Activated CD8-positive, alpha-beta T cell treated with anti-CD3 and anti-CD28 coated beads for 36 hours (primary cell): ENCODE measurements at regions not wholly inside any gene's neighbourhood (a gene's known extent, or its start where the extent isn't known, plus 50 kb on each side); places are given as distances from the start of the nearest gene placed in this dataset.

Experiments
- ATAC-seq: fragments of 200-7000 bp; cut with Tn5 transposase; one replicate; pipeline ENCODE4 v1.10.0; 2021; ENCODE audit warnings: mild to moderate bottlenecking, moderate library complexity
- CTCF ChIA-PET: fragments of 350-600 bp; sonication (Branson Sonifier 250); formaldehyde crosslinking; loops from one replicate; lab custom pipeline; 2021; ENCODE audit warnings: antibody characterized with exemption; lab: Charles Lee
- POLR2A ChIA-PET: fragments of 350-600 bp; sonication (Branson Sonifier 250); formaldehyde crosslinking; loops from one replicate; lab custom pipeline; 2021; ENCODE audit warnings: antibody characterized with exemption; lab: Charles Lee
- DNase-seq: peaks from one replicate; pipeline ENCODE4 v3.0.0-alpha.2; 2020
- H3K27ac Mint-ChIP-seq: one replicate; pipeline ENCODE4 v1.8.0; 2021; ENCODE audit warnings: mild to moderate bottlenecking, mixed read lengths
- H3K27me3 Mint-ChIP-seq: one replicate; pipeline ENCODE4 v1.8.0; 2021; ENCODE audit warnings: mixed read lengths
- H3K36me3 Mint-ChIP-seq: one replicate; pipeline ENCODE4 v1.8.0; 2021; ENCODE audit warnings: low read depth, mixed read lengths
- H3K4me1 Mint-ChIP-seq: one replicate; pipeline ENCODE4 v1.8.0; 2021; ENCODE audit warnings: low read depth, mixed read lengths
- H3K4me3 Mint-ChIP-seq: one replicate; pipeline ENCODE4 v1.8.0; 2021; ENCODE audit warnings: mild to moderate bottlenecking, moderate library complexity, mixed read lengths
- H3K9me3 Mint-ChIP-seq: one replicate; pipeline ENCODE4 v1.8.0; 2021; ENCODE audit warnings: mixed read lengths
- intact Hi-C: fragments of 100-400 bp; cut with micrococcal nuclease; formaldehyde crosslinking; loops from one replicate; pipeline ENCODE4 v1.10.0; 2022
- TF ChIP-seq, protein P1 (sequence below): fragments of 200-600 bp; IDR thresholded peaks from one replicate; pipeline ENCODE4 v1.8.0; 2022; ENCODE audit warnings: antibody characterized with exemption, mild to moderate bottlenecking

DNA sequence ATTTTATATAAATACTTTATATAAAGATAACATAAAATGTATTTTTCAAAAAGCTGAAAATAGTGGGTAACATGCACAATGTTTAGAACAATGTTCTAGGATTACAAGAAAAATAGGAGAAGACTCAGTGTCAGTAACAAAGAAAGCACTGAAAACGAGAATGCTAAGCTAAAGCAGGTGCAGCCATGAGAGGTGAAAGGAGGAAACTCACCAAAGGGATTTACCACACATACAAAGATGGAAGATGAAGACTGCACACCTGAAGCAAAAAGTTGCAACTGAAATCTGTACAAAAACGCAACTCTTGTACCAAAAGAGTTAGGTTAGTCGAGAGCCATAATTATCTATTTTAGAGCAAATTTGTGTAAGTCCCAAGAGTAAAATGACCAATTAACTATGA is 1176.1 kb downstream of the LRFN5 start:
- CTCF ChIA-PET: interaction anchor here (0.7 kb wide), 1 partner anchor 11 kb away, joined by 3 read pairs; no protein-coding TSS in a partner anchor
- no peaks in the 10 kb centered on the region for H3K4me1 Mint-ChIP-seq
- peaks cover 16% of the 10 kb centered on the region for H3K9me3 Mint-ChIP-seq

DNA sequence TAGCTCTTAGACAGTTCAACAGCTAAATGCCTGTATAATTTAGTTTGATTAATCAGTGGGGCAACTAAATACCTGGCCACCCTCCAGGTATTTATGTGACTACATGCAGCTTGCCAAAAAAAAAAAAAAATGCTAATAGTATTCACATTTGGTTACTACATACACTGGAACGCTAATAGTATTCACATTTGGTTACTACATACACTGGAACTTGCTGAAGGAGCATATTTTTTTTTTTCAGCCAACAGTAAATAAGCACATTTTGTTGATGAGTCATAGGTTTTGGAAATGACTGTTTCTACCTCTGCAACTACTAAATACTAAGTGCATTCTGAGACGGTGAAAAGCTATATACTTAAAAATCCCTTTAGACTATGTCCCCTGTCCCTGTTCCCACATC is 1172.3 kb downstream of the LRFN5 start:
- POLR2A ChIA-PET: no interaction called here
- ATAC-seq (no peak), DNase-seq (no peak)
- Mint-ChIP-seq H3K27ac (no peak overlapping the region), H3K9me3 (peaks cover 11% of the 10 kb centered on the region), H3K4me3 (no peak overlapping the region), H3K4me1 (no peaks in the 10 kb centered on the region), H3K27me3 (no peaks in the 10 kb centered on the region), H3K36me3 (no peaks in the 10 kb centered on the region)
- intact Hi-C loops: no loop called here
- CTCF ChIA-PET: no interaction called here
- TF ChIP-seq, protein P1, sequence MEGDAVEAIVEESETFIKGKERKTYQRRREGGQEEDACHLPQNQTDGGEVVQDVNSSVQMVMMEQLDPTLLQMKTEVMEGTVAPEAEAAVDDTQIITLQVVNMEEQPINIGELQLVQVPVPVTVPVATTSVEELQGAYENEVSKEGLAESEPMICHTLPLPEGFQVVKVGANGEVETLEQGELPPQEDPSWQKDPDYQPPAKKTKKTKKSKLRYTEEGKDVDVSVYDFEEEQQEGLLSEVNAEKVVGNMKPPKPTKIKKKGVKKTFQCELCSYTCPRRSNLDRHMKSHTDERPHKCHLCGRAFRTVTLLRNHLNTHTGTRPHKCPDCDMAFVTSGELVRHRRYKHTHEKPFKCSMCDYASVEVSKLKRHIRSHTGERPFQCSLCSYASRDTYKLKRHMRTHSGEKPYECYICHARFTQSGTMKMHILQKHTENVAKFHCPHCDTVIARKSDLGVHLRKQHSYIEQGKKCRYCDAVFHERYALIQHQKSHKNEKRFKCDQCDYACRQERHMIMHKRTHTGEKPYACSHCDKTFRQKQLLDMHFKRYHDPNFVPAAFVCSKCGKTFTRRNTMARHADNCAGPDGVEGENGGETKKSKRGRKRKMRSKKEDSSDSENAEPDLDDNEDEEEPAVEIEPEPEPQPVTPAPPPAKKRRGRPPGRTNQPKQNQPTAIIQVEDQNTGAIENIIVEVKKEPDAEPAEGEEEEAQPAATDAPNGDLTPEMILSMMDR: no peak

More for the DNA sequence above, 1176.1 kb downstream of the LRFN5 start:
- intact Hi-C loops: no loop called here
- Mint-ChIP-seq H3K27me3 (no peaks in the 10 kb centered on the region), H3K36me3 (no peaks in the 10 kb centered on the region), H3K27ac (no peak overlapping the region), H3K4me3 (no peak overlapping the region)
- DNase-seq (no peak), ATAC-seq (no peak)
- POLR2A ChIA-PET: no interaction called here
- TF ChIP-seq, protein P1: no peak

DNA sequence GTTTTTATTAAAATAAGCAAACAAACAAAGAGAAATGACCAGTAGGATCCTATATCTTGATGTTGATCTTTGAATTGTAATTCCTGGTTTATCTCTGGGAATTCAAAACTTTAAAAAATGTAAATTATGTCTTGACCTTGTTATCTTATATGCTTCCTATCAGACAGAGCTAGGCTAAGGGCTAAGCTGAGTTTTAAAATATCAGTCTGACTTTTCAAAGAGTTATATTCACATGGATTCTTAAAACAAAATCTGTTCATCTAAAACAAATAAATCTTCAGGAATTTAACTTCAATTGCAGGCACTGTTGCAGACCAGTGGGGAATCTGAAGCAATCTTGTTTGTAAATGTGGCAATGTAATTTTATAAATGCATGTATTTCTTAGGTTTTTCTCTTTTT is 1144.1 kb downstream of the LRFN5 start:
- H3K4me1 Mint-ChIP-seq: no peaks in the 10 kb centered on the region
- ATAC-seq: no peak
- no peak overlapping the region for H3K27ac Mint-ChIP-seq
- DNase-seq: no peak
- intact Hi-C loops: no loop called here
- peaks cover 6% of the 10 kb centered on the region for H3K9me3 Mint-ChIP-seq
- TF ChIP-seq, protein P1: no peak
- no peaks in the 10 kb centered on the region for H3K27me3 Mint-ChIP-seq
- no peaks in the 10 kb centered on the region for H3K36me3 Mint-ChIP-seq
- POLR2A ChIA-PET: no interaction called here
- CTCF ChIA-PET: no interaction called here
- H3K4me3 Mint-ChIP-seq: no peak overlapping the region

DNA sequence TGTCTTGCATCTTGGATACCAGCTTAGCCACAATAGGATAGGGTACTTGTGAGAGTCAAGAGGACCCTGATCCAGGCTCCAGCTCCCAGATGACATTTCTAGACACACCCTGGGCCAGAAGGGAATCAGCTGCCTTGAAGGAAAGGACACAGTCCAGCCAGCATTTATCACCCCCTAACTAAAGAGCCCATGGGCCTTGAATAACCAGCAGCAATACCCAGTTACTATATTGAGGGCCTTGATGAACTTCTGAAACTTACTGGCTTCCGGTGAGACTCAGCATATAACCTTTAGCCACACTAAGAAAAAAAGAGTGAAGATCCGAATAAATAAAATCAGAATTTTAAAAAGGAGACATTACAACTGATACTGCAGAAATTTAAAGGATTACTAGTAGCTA is 1135.4 kb downstream of the LRFN5 start:
- no peak for DNase-seq
- TF ChIP-seq, protein P1: no peak
- ChIA-PET POLR2A (no interaction called here), CTCF (no interaction called here)
- H3K9me3 Mint-ChIP-seq: peaks cover 15% of the 10 kb centered on the region
- H3K4me3 Mint-ChIP-seq: no peak overlapping the region
- no peaks in the 10 kb centered on the region for H3K27me3 Mint-ChIP-seq
- H3K4me1 Mint-ChIP-seq: no peaks in the 10 kb centered on the region
- no peaks in the 10 kb centered on the region for H3K36me3 Mint-ChIP-seq
- intact Hi-C loops: no loop called here
- no peak for ATAC-seq
- no peak overlapping the region for H3K27ac Mint-ChIP-seq

DNA sequence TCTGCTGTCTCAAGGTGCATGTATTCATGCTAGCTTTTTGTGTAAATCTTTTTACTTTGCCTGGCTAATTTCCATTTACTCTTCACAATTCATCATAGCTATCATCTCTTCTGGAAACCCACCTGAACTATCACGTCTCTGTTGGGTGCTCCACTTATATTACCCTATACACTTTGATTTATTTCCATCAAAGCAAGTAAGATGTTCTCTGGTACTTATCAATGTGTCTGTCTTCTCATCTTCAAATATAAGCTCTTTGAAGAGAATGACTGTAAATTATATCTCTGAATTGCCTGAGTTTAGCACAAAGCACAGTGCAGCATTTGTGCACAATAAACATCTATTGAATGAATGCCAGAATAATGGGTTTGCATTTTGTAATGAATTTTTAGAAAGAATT is 1129.7 kb downstream of the LRFN5 start:
- ChIA-PET CTCF (no interaction called here), POLR2A (no interaction called here)
- no peak for DNase-seq
- ATAC-seq: no peak
- intact Hi-C loops: no loop called here
- no peak overlapping the region for H3K27ac Mint-ChIP-seq
- H3K4me3 Mint-ChIP-seq: no peak overlapping the region
- no peaks in the 10 kb centered on the region for H3K4me1 Mint-ChIP-seq
- no peaks in the 10 kb centered on the region for H3K36me3 Mint-ChIP-seq
- peaks cover 6% of the 10 kb centered on the region for H3K9me3 Mint-ChIP-seq
- H3K27me3 Mint-ChIP-seq: no peaks in the 10 kb centered on the region
- TF ChIP-seq, protein P1: no peak
